K562 (cell line): ENCODE measurements at regions not wholly inside any gene's neighbourhood (a gene's known extent, or its start where the extent isn't known, plus 50 kb on each side); places are given as distances from the start of the nearest gene placed in this dataset.
A peak's percentile ranks its signal among the peaks of the same experiment; 100 is the strongest.

Experiments used
- ATAC-seq: fragments of 200-7000 bp; cut with Tn5 transposase; 3 replicates; pipeline ENCODE4 v1.9.1; 2020; ENCODE audit warnings: moderate library complexity
- BruUV-seq: library from RNA; stranded (reverse); fragments of 400-500 nt; replicated peaks from 2 replicates; lab custom pipeline; 2021; lab: Mats Ljungman, UMichigan
- CTCF ChIA-PET: fragments of 300-600 bp; formaldehyde crosslinking; extraction: SDS; loops from one replicate; lab custom pipeline; 2021; ENCODE audit warnings: low intra/inter-chr PET ratio; lab: Yijun Ruan, JAX
- POLR2A ChIA-PET: fragments of 300-600, 350-650 bp; sonication (Branson Sonifier 250); formaldehyde crosslinking; extraction: SDS; loops from one replicate; lab custom pipeline; 2021; ENCODE audit warnings: antibody characterized with exemption, inconsistent platforms; lab: Yijun Ruan, JAX
- DNase-seq, 4 experiments: peaks; one replicate each; pipeline versions ENCODE4 v3.0.0 to v3.0.0-alpha.2; 2011 to 2018; ENCODE audit warnings: low spot score in 3 of 4, mixed read lengths in 3 of 4; ENCODE audit errors: extremely low read depth in 1 of 4
- FAIRE-seq: peaks from 2 replicates; lab custom pipeline; 2011; peaks lifted over from hg19 to GRCh38; lab: Jason Lieb, UNC
- H2AFZ ChIP-seq: 2 replicates; pipeline ENCODE4 v1.6.0; 2011; ENCODE audit warnings: low read depth, low read length, control low read depth, inconsistent platforms
- H3K27ac ChIP-seq: fragments of 200-600 bp; 3 replicates; pipeline ENCODE4 v1.8.0; 2011; ENCODE audit warnings: low read depth, mild to moderate bottlenecking, control low read depth, inconsistent platforms, low read length, moderate library complexity, mixed read lengths; ENCODE audit errors: extremely low read depth
- H3K27me3 ChIP-seq, 2 experiments: fragments of 300-600 bp in 1 of 2; 2 replicates in 1 of 2; 3 replicates in 1 of 2; pipeline versions ENCODE4 v1.6.0 to v1.8.0; 2011; ENCODE audit warnings: inconsistent platforms in 2 of 2, low read length in 2 of 2, mild to moderate bottlenecking in 1 of 2, mixed read lengths in 1 of 2, moderate library complexity in 1 of 2; ENCODE audit not compliant: control insufficient read depth in 2 of 2, insufficient read depth in 2 of 2
- H3K36me3 ChIP-seq: fragments of 300-600 bp; 3 replicates; pipeline ENCODE4 v1.8.0; 2011; ENCODE audit warnings: mild to moderate bottlenecking, low read length, inconsistent platforms; ENCODE audit not compliant: control insufficient read depth, insufficient read depth
- H3K4me1 ChIP-seq, 2 experiments: fragments of 200-600 bp in 1 of 2; replicated peaks in 1 of 2; 2 replicates in 1 of 2; 3 replicates in 1 of 2; pipeline versions ENCODE4 v1.5.1 to v1.8.0; 2011; ENCODE audit warnings: inconsistent platforms in 2 of 2, low read length in 2 of 2, mild to moderate bottlenecking in 1 of 2, mixed read lengths in 1 of 2, moderate library complexity in 1 of 2; ENCODE audit not compliant: control insufficient read depth in 2 of 2, insufficient read depth in 2 of 2
- H3K4me2 ChIP-seq: 2 replicates; pipeline ENCODE4 v1.6.1; 2011; ENCODE audit warnings: low read length, control low read depth, inconsistent platforms, mixed read lengths; ENCODE audit not compliant: insufficient read depth
- H3K4me3 ChIP-seq: fragments of 200-600 bp; sonication (generic), shearing (Covaris generic); 2 replicates; pipeline ENCODE4 v1.5.1; 2016; ENCODE audit warnings: control low read depth, inconsistent platforms
- H3K79me2 ChIP-seq: fragments of 200-600 bp; 3 replicates; pipeline ENCODE4 v1.8.0; 2011; ENCODE audit warnings: low read length, inconsistent platforms; ENCODE audit not compliant: control insufficient read depth, insufficient read depth
- H3K9ac ChIP-seq, 2 experiments: 2 replicates each; pipeline versions ENCODE4 v1.6.0 to v1.6.1; 2011; ENCODE audit warnings: low read depth in 2 of 2, low read length in 2 of 2, control low read depth in 1 of 2, inconsistent platforms in 1 of 2, mild to moderate bottlenecking in 1 of 2, mixed read lengths in 1 of 2; ENCODE audit not compliant: insufficient read depth in 1 of 2
- H3K9me1 ChIP-seq: one replicate; pipeline ENCODE4 v1.6.0; 2011; ENCODE audit warnings: inconsistent platforms, mild to moderate bottlenecking, low read length, moderate library complexity; ENCODE audit not compliant: control insufficient read depth, insufficient read depth
- H3K9me3 ChIP-seq: replicated peaks from 2 replicates; pipeline ENCODE4 v1.5.1; 2011; ENCODE audit warnings: low read depth, low read length, inconsistent platforms; ENCODE audit not compliant: control insufficient read depth, insufficient read depth
- H4K20me1 ChIP-seq: replicated peaks from 2 replicates; pipeline ENCODE4 v1.6.1; 2011; ENCODE audit warnings: low read length, inconsistent platforms, mixed read lengths; ENCODE audit not compliant: control insufficient read depth, insufficient read depth
- ATF3 ChIP-seq, 2 experiments: fragments of 450-650 bp in 1 of 2; sonication (generic) in 1 of 2; formaldehyde crosslinking in 1 of 2; IDR thresholded peaks in 1 of 2; conservative IDR thresholded peaks in 1 of 2; 2 replicates each; pipeline versions ENCODE4 v1.6.1 to v1.8.1; 2016 to 2023; ENCODE audit warnings: mild to moderate bottlenecking in 2 of 2, moderate library complexity in 2 of 2, inconsistent platforms in 1 of 2, missing genetic modification reagents in 1 of 2
- E2F5 ChIP-seq: sonication (generic); formaldehyde crosslinking; IDR thresholded peaks from 2 replicates; pipeline ENCODE4 v1.8.0; 2022; ENCODE audit warnings: mild to moderate bottlenecking, missing genetic modification reagents
- NR2C1 ChIP-seq, 2 experiments: fragments of 450-650 bp; IDR thresholded peaks; 2 replicates each; pipeline ENCODE4 v1.6.1; 2017; ENCODE audit warnings: mild to moderate bottlenecking in 2 of 2, antibody characterized with exemption in 1 of 2, inconsistent platforms in 1 of 2, missing compliant biosample characterization in 1 of 2, missing genetic modification characterization in 1 of 2
- PRPF4 ChIP-seq: fragments of 200-400 bp; formaldehyde crosslinking; IDR thresholded peaks from one replicate; pipeline ENCODE4 v1.6.1; 2017; ENCODE audit warnings: low read length, low read depth, mild to moderate bottlenecking; ENCODE audit not compliant: insufficient read depth, poor library complexity, severe bottlenecking
- PTBP1 ChIP-seq: fragments of 200-400 bp; formaldehyde crosslinking; IDR thresholded peaks from 2 replicates; pipeline ENCODE4 v1.6.1; 2017; ENCODE audit warnings: low read depth, low read length
- RBM39 ChIP-seq: fragments of 200-400 bp; formaldehyde crosslinking; optimal IDR thresholded peaks from 2 replicates; pipeline ENCODE3; 2018; ENCODE audit warnings: low read depth, low read length
- RUNX1 ChIP-seq: sonication (generic); IDR thresholded peaks from 2 replicates; pipeline ENCODE4 v1.6.1; 2016; ENCODE audit warnings: antibody characterized with exemption, low read depth
- SMARCA5 ChIP-seq: fragments of 450-650 bp; IDR thresholded peaks from 2 replicates; pipeline ENCODE4 v1.6.1; 2016
- SPI1 ChIP-seq: IDR thresholded peaks from 2 replicates; pipeline ENCODE4 v1.6.1; 2011; ENCODE audit warnings: low read depth, low read length, control low read depth, borderline replicate concordance
- ZBTB8A ChIP-seq: fragments of 450-650 bp; IDR thresholded peaks from 2 replicates; pipeline ENCODE4 v1.6.1; 2018; ENCODE audit warnings: mild to moderate bottlenecking, moderate library complexity; ENCODE audit not compliant: partially characterized antibody
- ZKSCAN8 ChIP-seq: fragments of 200-800 bp; sonication (Bioruptor generic); IDR thresholded peaks from 2 replicates; pipeline ENCODE4 v1.6.1; 2016; ENCODE audit warnings: missing genetic modification characterization, missing compliant biosample characterization
- ZNF655 ChIP-seq: fragments of 250-450 bp; sonication (Bioruptor Pico); IDR thresholded peaks from 2 replicates; pipeline ENCODE4 v1.5.0; 2021
- ZNF707 ChIP-seq: fragments of 250-450 bp; sonication (Bioruptor Pico); conservative IDR thresholded peaks from 2 replicates; pipeline ENCODE4 v1.8.0; 2022; ENCODE audit warnings: inconsistent platforms, mild to moderate bottlenecking, moderate library complexity
- WGBS: fragments of 100-300 bp; shearing (Covaris generic); methylation state at CpG from one replicate; pipeline ENCODE4 v1.1.6; 2016; ENCODE audit warnings: low coverage, mixed read lengths; ENCODE audit not compliant: insufficient coverage; ENCODE audit errors: missing lambda C conversion rate; 5-methylcytosine and 5-hydroxymethylcytosine counted together
- in situ Hi-C: fragments of 300-500 bp; cut with MboI; formaldehyde crosslinking; loops from 4 replicates; pipeline ENCODE4 v1.15.0; 2018; ENCODE audit warnings: inconsistent platforms, mixed read lengths
- intact Hi-C: fragments of 100-400 bp; cut with micrococcal nuclease; formaldehyde crosslinking; loops from 2 replicates; pipeline ENCODE4 v1.14.2; 2022
- TF ChIP-seq, protein P1 (sequence below): sonication (generic); formaldehyde crosslinking; IDR thresholded peaks from 2 replicates; pipeline ENCODE4 v1.8.1; 2022; ENCODE audit warnings: missing genetic modification reagents
- TF ChIP-seq, protein P2 (sequence below): fragments of 250-450 bp; sonication (Bioruptor Pico); IDR thresholded peaks from 2 replicates; pipeline ENCODE4 v1.5.0; 2021; ENCODE audit warnings: mild to moderate bottlenecking, borderline replicate concordance

DNA sequence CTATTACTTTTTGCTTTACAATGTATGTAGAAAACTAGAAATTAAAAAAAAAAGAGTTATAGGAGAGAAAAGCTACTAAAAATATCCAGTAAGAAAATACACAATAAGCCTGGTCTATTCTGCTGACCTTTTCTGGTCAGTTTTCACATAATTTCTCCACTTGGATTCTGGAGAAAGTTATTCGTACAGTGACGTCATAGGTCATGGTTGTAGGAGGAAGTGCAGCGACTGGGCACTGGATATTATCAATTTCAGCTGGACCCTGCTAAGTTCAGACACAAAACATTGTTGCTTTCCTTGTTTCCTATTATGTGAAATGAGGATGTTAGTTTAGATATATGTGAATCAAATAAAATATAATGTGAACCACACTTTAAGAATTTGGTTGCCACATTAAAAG lies 201.2 kb downstream of the MTRR start:
- intact Hi-C loops, result no loop called here
- ChIA-PET POLR2A (no interaction called here), CTCF (no interaction called here)
- H3K79me2 ChIP-seq, result no peaks in the 10 kb centered on the region
- H3K36me3 ChIP-seq, result no peaks in the 10 kb centered on the region
- ATAC-seq (no peak), DNase-seq (no peak), FAIRE-seq (no peak)
- BruUV-seq, result no TSS peak
- no peak overlapping the region for H3K4me2 ChIP-seq
- 0% methylated on average over 3 of the region's 3 CpGs for WGBS
- no peak overlapping the region for H2AFZ ChIP-seq
- no peaks in the 10 kb centered on the region for H3K4me1 ChIP-seq
- H3K9me1 ChIP-seq, result no peaks in the 10 kb centered on the region
- no peak overlapping the region for H3K4me3 ChIP-seq
- no peak overlapping the region for H3K27ac ChIP-seq
- no peak overlapping the region for H3K9ac ChIP-seq
- H3K27me3 ChIP-seq, result no peaks in the 10 kb centered on the region
- no peaks in the 10 kb centered on the region; the same call in 1 of the 2 replicates for H3K9me3 ChIP-seq
- in situ Hi-C loops, result no loop called here
- no peaks in the 10 kb centered on the region for H4K20me1 ChIP-seq
- TF ChIP-seq ATF3 (IDR thresholded peaks at IDR 0.05) (peak; percentile 63), ATF3 (CRISPR knock-in tag; conservative IDR thresholded peaks at IDR 0.05) (no peak), RBM39 (no peak), E2F5 (CRISPR knock-in tag) (no peak), NR2C1 (IDR thresholded peaks at IDR 0.05) (no peak), NR2C1 (tag; IDR thresholded peaks at IDR 0.05) (no peak), PRPF4 (no peak), RUNX1 (no peak), SMARCA5 (no peak), SPI1 (peak; percentile 55; the same call in 1 of the 2 replicates), ZNF655 (CRISPR knock-in tag) (no peak), PTBP1 (no peak), ZKSCAN8 (CRISPR knock-in tag) (no peak), ZBTB8A (no peak), ZNF707 (CRISPR knock-in tag) (no peak)
- TF ChIP-seq, protein P1, sequence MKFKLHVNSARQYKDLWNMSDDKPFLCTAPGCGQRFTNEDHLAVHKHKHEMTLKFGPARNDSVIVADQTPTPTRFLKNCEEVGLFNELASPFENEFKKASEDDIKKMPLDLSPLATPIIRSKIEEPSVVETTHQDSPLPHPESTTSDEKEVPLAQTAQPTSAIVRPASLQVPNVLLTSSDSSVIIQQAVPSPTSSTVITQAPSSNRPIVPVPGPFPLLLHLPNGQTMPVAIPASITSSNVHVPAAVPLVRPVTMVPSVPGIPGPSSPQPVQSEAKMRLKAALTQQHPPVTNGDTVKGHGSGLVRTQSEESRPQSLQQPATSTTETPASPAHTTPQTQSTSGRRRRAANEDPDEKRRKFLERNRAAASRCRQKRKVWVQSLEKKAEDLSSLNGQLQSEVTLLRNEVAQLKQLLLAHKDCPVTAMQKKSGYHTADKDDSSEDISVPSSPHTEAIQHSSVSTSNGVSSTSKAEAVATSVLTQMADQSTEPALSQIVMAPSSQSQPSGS, result no peak
- TF ChIP-seq, protein P2, sequence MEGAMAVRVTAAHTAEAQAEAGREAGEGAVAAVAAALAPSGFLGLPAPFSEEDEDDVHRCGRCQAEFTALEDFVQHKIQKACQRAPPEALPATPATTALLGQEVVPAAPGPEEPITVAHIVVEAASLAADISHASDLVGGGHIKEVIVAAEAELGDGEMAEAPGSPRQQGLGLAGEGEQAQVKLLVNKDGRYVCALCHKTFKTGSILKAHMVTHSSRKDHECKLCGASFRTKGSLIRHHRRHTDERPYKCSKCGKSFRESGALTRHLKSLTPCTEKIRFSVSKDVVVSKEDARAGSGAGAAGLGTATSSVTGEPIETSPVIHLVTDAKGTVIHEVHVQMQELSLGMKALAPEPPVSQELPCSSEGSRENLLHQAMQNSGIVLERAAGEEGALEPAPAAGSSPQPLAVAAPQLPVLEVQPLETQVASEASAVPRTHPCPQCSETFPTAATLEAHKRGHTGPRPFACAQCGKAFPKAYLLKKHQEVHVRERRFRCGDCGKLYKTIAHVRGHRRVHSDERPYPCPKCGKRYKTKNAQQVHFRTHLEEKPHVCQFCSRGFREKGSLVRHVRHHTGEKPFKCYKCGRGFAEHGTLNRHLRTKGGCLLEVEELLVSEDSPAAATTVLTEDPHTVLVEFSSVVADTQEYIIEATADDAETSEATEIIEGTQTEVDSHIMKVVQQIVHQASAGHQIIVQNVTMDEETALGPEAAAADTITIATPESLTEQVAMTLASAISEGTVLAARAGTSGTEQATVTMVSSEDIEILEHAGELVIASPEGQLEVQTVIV (CRISPR knock-in tag), result no peak
